HEK293 (cell line): ENCODE measurements at regions not wholly inside any gene's neighbourhood (a gene's known extent, or its start where the extent isn't known, plus 50 kb on each side); places are given as distances from the start of the nearest gene placed in this dataset.

Experiments
- CTCF ChIA-PET: fragments of 350-600 bp; formaldehyde crosslinking; extraction: SDS; loops from one replicate; lab custom pipeline; 2021; ENCODE audit warnings: antibody characterized with exemption; lab: Yijun Ruan, JAX
- POLR2A ChIA-PET: fragments of 300-600 bp; formaldehyde crosslinking; extraction: SDS; loops from one replicate; lab custom pipeline; 2020; ENCODE audit warnings: antibody characterized with exemption, inconsistent platforms; lab: Yijun Ruan, JAX
- H3K27ac ChIP-seq: fragments of 200-500 bp; sonication (Bioruptor generic); 2 replicates; pipeline ENCODE4 v1.5.1; 2014; ENCODE audit warnings: low read depth, low read length, control low read depth, inconsistent platforms; ENCODE audit errors: extremely low read depth
- H3K36me3 ChIP-seq, 2 experiments: fragments of 200-500 bp in 1 of 2; sonication (Bioruptor generic) in 1 of 2; 1 replicate in 1 of 2; 2 replicates in 1 of 2; pipeline ENCODE4 v1.5.1; 2014 to 2017; ENCODE audit warnings: inconsistent platforms in 2 of 2, low read length in 2 of 2; ENCODE audit not compliant: control insufficient read depth in 2 of 2, insufficient read depth in 1 of 2
- H3K4me1 ChIP-seq: fragments of 200-500 bp; sonication (Bioruptor generic); 2 replicates; pipeline ENCODE4 v1.5.1; 2014; ENCODE audit warnings: mild to moderate bottlenecking, low read length, inconsistent platforms; ENCODE audit not compliant: control insufficient read depth, insufficient read depth
- H3K4me3 ChIP-seq: 2 replicates; pipeline ENCODE4 v1.5.1; 2011; ENCODE audit warnings: low read depth, mild to moderate bottlenecking, control low read depth, low read length, moderate library complexity
- H3K9me3 ChIP-seq: fragments of 200-500 bp; sonication (Bioruptor generic); 2 replicates; pipeline ENCODE4 v1.5.1; 2014; ENCODE audit warnings: low read depth, low read length, inconsistent platforms; ENCODE audit not compliant: control insufficient read depth, insufficient read depth
- BCL11A ChIP-seq: fragments of 450-650 bp; formaldehyde crosslinking; IDR thresholded peaks from 2 replicates; pipeline ENCODE4 v1.5.1; 2016; ENCODE audit warnings: low read depth, missing biosample characterization, missing genetic modification characterization
- HIC1 ChIP-seq: fragments of 450-650 bp; formaldehyde crosslinking; IDR thresholded peaks from 2 replicates; pipeline ENCODE4 v1.5.1; 2016; ENCODE audit warnings: missing biosample characterization, missing genetic modification characterization
- MYNN ChIP-seq: fragments of 450-650 bp; formaldehyde crosslinking; IDR thresholded peaks from 2 replicates; pipeline ENCODE4 v1.5.1; 2016; ENCODE audit warnings: missing biosample characterization, missing genetic modification characterization, borderline replicate concordance
- ZBTB48 ChIP-seq: fragments of 450-650 bp; formaldehyde crosslinking; IDR thresholded peaks from 2 replicates; pipeline ENCODE4 v1.5.1; 2016; ENCODE audit warnings: missing biosample characterization, missing genetic modification characterization
- ZBTB6 ChIP-seq: fragments of 450-650 bp; formaldehyde crosslinking; IDR thresholded peaks from 2 replicates; pipeline ENCODE4 v1.5.1; 2017; ENCODE audit warnings: missing biosample characterization, missing genetic modification characterization
- ZBTB7A ChIP-seq: fragments of 450-650 bp; formaldehyde crosslinking; IDR thresholded peaks from 2 replicates; pipeline ENCODE4 v1.5.1; 2016; ENCODE audit warnings: low read depth, missing biosample characterization, missing genetic modification characterization
- ZEB2 ChIP-seq: fragments of 450-650 bp; formaldehyde crosslinking; IDR thresholded peaks from 2 replicates; pipeline ENCODE4 v1.5.1; 2016; ENCODE audit warnings: missing biosample characterization, missing genetic modification characterization
- ZNF18 ChIP-seq: fragments of 450-650 bp; formaldehyde crosslinking; IDR thresholded peaks from 2 replicates; pipeline ENCODE4 v1.5.1; 2016; ENCODE audit warnings: missing biosample characterization, missing genetic modification characterization
- ZNF24 ChIP-seq: fragments of 450-650 bp; formaldehyde crosslinking; IDR thresholded peaks from 2 replicates; pipeline ENCODE4 v1.5.1; 2016; ENCODE audit warnings: missing biosample characterization, missing genetic modification characterization
- ZNF280C ChIP-seq: fragments of 450-650 bp; formaldehyde crosslinking; IDR thresholded peaks from 2 replicates; pipeline ENCODE4 v1.5.1; 2016; ENCODE audit warnings: missing biosample characterization, missing genetic modification characterization
- ZNF350 ChIP-seq: fragments of 450-650 bp; formaldehyde crosslinking; IDR thresholded peaks from 2 replicates; pipeline ENCODE4 v1.5.0; 2017; ENCODE audit warnings: missing biosample characterization, mild to moderate bottlenecking, missing genetic modification characterization
- ZNF404 ChIP-seq: fragments of 450-650 bp; formaldehyde crosslinking; IDR thresholded peaks from 2 replicates; pipeline ENCODE4 v1.5.1; 2017; ENCODE audit warnings: missing biosample characterization, missing genetic modification characterization
- ZNF530 ChIP-seq: fragments of 450-650 bp; formaldehyde crosslinking; IDR thresholded peaks from 2 replicates; pipeline ENCODE4 v1.5.1; 2016; ENCODE audit warnings: low read depth, missing biosample characterization, missing genetic modification characterization
- ZNF561 ChIP-seq: fragments of 450-650 bp; IDR thresholded peaks from 2 replicates; pipeline ENCODE4 v1.5.1; 2018; ENCODE audit warnings: missing biosample characterization, missing genetic modification characterization, borderline replicate concordance
- ZNF624 ChIP-seq: fragments of 450-650 bp; formaldehyde crosslinking; IDR thresholded peaks from 2 replicates; pipeline ENCODE4 v1.5.1; 2017; ENCODE audit warnings: missing biosample characterization, missing genetic modification characterization
- ZNF645 ChIP-seq: fragments of 450-650 bp; formaldehyde crosslinking; IDR thresholded peaks from 2 replicates; pipeline ENCODE4; 2016; ENCODE audit warnings: missing biosample characterization, missing genetic modification characterization
- ZNF692 ChIP-seq: fragments of 450-650 bp; formaldehyde crosslinking; IDR thresholded peaks from 2 replicates; pipeline ENCODE4 v1.5.1; 2016; ENCODE audit warnings: missing biosample characterization, missing genetic modification characterization
- ZNF768 ChIP-seq: fragments of 450-650 bp; formaldehyde crosslinking; IDR thresholded peaks from 2 replicates; pipeline ENCODE4 v1.5.1; 2018; ENCODE audit warnings: missing biosample characterization, mild to moderate bottlenecking, missing genetic modification characterization
- ZNF837 ChIP-seq: fragments of 450-650 bp; formaldehyde crosslinking; IDR thresholded peaks from 2 replicates; pipeline ENCODE4 v1.5.1; 2016; ENCODE audit warnings: missing biosample characterization, missing genetic modification characterization
- ZSCAN4 ChIP-seq: fragments of 450-650 bp; formaldehyde crosslinking; IDR thresholded peaks from 2 replicates; pipeline ENCODE4 v1.5.1; 2017; ENCODE audit warnings: missing biosample characterization, missing genetic modification characterization

- no peak for TF ChIP-seq HIC1 (tag by site-specific recombination)
- no peak for TF ChIP-seq ZNF768 (tag by site-specific recombination)
These were observed 297.1 kb upstream of the MME start (continued) for GRCh38 chr3:154783061-154783460.

GRCh38 chr3:154782151-154782550 is 298.0 kb upstream of the MME start:
- ChIA-PET POLR2A (no interaction called here), CTCF (no interaction called here)
- Histone ChIP-seq H3K27ac (no peak overlapping the region), H3K36me3 (no peaks in the 10 kb centered on the region), H3K4me1 (no peaks in the 10 kb centered on the region), H3K4me3 (no peak overlapping the region), H3K9me3 (no peaks in the 10 kb centered on the region)
- no peak for TF ChIP-seq BCL11A (tag by site-specific recombination)
- no peak for TF ChIP-seq ZNF18
- no peak for TF ChIP-seq ZNF404 (tag by site-specific recombination)
- no peak for TF ChIP-seq ZNF692 (tag by site-specific recombination)
- TF ChIP-seq ZNF24 (tag by site-specific recombination) = no peak
- TF ChIP-seq ZBTB6 (tag by site-specific recombination) = no peak

GRCh38 chr3:154781595-154781994 is 298.5 kb upstream of the MME start:
- no peaks in the 10 kb centered on the region for H3K9me3 ChIP-seq
- ChIA-PET POLR2A (no interaction called here), CTCF (no interaction called here)
- no peaks in the 10 kb centered on the region for H3K36me3 ChIP-seq
- no peak overlapping the region for H3K4me3 ChIP-seq
- H3K4me1 ChIP-seq = no peaks in the 10 kb centered on the region
- H3K27ac ChIP-seq = no peak overlapping the region
- TF ChIP-seq ZNF624 (tag by site-specific recombination) = no peak
- no peak for TF ChIP-seq ZBTB48 (tag by site-specific recombination)

- Histone ChIP-seq H3K4me1 (no peaks in the 10 kb centered on the region), H3K9me3 (no peaks in the 10 kb centered on the region), H3K4me3 (no peak overlapping the region), H3K27ac (no peak overlapping the region), H3K36me3 (no peaks in the 10 kb centered on the region)
- POLR2A ChIA-PET = no interaction called here
- CTCF ChIA-PET = no interaction called here
- TF ChIP-seq ZNF645 = no peak
- TF ChIP-seq MYNN (tag by site-specific recombination) = no peak
- no peak for TF ChIP-seq ZNF837
- no peak for TF ChIP-seq ZBTB7A (tag by site-specific recombination)
- TF ChIP-seq ZNF530 = no peak
- no peak for TF ChIP-seq ZEB2
- TF ChIP-seq ZSCAN4 (tag by site-specific recombination) = no peak
- no peak for TF ChIP-seq ZNF561
- TF ChIP-seq ZNF280C (tag by site-specific recombination) = no peak
- TF ChIP-seq ZNF350 (tag by site-specific recombination) = no peak
These were observed 299.9 kb upstream of the MME start for GRCh38 chr3:154780263-154780662.
